ENCODE measurements at regions not wholly inside any gene's neighbourhood (a gene's known extent, or its start where the extent isn't known, plus 50 kb on each side); places are given as distances from the start of the nearest gene placed in this dataset.
"Not testable (repeated sequence)": the region's sequence is repeated elsewhere in the genome, so short reads cannot be mapped to it uniquely, and the experiment has no call there.

GRCh38 chr2:145747715-145748114, 1227.8 kb upstream of the ZEB2 start:
- DNase-seq, result no peak

- DNase-seq, result not testable (repeated sequence)
Measured at GRCh38 chr2:145745387-145745721, 1225.4 kb upstream of the ZEB2 start.

GRCh38 chr2:145744541-145745386, 1224.8 kb upstream of the ZEB2 start:
- no peak for DNase-seq

DNA sequence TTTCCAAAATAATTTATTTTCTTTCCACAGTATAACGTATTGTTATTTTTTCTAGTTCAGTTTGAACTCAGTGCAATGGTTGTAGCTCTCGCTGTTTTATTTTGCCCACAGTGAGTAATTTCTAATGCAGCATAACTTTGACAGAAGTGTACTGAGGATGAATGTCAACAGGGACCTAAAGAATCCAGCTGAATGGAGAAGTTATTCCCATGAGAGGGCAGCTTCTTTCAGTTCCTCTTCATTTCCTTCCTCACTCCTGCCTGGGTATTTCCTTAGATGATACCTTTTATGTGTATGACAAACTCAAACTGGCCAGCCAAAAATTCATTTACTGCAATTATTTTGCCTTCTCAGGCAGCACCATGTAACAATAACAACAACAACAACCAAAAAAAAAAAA, 1223.1 kb upstream of the ZEB2 start:
- no peak for DNase-seq

GRCh38 chr2:145741636-145742035, 1221.7 kb upstream of the ZEB2 start:
- no peak for DNase-seq

GRCh38 chr2:145741181-145741580, 1221.3 kb upstream of the ZEB2 start:
- DNase-seq, result no peak

GRCh38 chr2:145740302-145740701, 1220.4 kb upstream of the ZEB2 start:
- DNase-seq, result no peak

DNA sequence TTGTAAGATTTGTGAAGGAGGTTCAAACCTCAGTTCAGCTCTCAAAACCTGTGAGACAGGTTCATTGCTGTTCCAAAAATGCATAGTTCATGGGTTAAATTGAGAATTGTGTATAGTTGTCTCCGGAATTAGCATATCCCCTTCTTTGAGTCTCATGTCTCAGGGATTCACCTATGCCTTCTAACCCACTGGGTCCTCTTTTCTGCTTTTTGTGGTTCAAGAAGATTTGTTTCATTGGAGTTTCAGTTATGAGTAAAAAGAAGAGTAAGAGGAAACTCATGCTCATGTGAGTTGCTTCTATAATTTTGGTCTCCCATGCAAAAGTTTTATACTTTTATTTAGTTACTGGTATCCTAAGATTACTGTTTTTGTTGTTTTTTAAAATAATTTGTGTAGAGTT, 1219.8 kb upstream of the ZEB2 start:
- no peak for DNase-seq

DNA sequence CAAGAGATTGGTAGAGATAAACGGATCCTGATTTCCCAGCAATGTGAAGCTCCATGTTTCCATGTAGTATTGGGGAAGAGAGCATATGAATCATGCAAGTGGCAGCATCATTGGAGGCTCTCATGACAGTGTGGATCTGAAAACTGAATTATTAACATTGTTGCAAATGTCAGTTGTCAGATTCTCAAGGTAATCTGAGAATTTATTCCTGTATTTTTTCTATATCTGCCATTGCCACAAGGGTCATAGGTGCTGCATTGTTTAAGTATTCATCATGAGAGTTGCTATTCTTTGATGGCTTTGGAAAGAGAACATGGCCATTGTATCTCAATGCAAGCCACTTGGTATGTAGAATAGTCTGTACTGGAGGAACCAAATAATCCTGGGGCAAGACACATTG, 1217.0 kb upstream of the ZEB2 start:
- no peak for DNase-seq

GRCh38 chr2:145731467-145731866, 1211.5 kb upstream of the ZEB2 start:
- no peak for DNase-seq

GRCh38 chr2:145729993-145730770, 1210.3 kb upstream of the ZEB2 start:
- no peak for DNase-seq

DNA sequence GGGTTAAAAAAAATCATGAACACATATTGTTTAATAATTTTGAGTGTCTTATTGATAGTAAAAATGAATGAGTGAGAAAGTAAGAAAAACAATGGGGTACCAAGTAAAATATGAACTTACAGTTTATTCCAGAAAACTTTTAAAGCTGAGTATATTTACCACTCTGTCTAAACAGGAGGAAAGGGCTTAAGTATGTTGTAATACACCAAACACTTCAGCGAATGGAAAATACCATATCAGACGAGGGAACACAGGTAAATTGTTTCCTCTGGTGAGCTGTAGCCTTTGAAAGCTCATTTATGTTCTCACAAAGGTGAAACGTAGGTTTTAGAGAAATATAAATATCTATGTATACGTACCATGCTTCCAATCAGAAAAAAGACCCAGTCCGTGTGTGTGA, 1209.6 kb upstream of the ZEB2 start:
- DNase-seq, result no peak

DNA sequence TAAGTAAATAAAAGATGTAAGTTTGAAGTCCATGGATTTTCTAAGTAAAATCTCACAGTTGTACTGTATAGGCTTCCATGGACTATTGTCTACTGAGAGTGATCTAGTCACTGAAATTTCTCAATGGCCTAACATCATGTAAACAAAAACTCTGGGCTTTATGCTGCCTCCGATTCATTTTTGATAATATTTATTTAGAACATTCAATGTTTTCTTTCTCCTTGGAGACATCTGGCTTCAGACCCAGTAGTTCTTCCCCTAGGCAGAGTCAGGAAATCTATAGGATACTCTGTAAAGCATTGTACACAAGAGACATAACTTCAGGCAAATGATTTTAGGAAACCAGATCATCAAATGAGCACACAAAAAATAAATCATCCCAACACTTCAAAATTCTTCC, 1208.6 kb upstream of the ZEB2 start:
- DNase-seq, result no peak

DNA sequence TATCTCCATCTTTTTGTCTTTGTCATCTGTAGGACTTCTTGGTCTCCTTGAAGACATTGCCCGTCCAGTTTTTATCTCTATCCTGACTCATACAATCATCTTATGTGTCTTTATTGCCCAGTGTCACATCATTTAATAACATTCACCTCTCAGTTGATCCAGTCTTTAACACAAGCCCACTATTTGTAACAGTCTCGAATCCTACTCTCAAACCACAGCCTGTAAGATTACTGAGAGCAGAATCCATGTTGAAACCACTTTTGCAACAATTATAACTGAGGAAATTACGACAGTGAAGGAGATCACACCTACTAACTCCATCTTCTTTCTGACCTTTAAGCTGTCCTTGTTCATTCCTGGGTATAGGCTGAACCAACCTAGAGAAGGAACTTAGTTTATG, 1206.0 kb upstream of the ZEB2 start:
- DNase-seq, result no peak

DNA sequence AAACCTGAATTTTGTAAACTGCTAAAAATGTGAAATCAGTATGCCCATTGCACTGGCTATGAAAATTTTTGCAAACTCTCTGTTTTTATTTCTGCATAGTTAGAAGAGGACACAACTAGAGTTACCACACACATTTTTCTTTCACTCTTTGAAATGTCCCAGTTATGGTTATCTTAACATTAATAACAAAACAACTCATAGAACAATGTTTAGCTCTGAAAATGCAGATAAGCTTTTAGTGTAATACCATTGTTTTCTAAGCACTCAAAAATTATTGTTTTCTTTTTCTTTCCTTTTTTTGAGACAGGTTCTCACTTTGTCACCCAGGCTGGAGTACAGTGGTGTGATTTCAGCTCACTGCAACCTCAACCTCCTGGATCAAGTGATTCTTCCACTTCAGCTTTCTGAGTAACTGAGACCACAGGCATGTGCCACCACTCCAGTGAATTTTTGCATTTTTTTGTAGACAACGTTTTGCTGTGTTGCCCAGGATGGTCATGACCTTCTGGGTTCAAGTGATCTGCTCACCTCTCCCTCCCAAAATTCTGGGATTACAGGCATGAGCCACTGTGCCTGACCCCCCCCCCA, 1204.5 kb upstream of the ZEB2 start:
- no peak for DNase-seq

DNA sequence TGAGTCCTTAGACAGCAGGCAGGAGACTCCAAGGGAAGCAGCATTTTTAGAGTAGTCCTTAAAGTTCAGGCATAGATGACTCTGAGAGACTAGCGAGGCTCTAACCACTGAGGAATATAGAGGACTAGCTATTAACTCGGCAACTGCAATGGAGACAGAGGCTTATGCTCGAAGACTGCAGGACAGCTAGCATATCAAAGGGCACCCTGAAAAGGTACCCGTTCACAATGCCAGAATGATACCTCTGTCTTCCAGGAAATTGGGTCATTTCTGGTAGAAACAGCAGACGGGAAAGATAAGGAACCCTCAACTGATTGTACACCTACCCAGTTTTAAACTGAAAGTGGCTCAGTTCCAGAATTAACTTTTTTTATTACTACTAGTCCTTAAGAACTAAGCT, 1204.0 kb upstream of the ZEB2 start:
- no peak for DNase-seq

GRCh38 chr2:145721681-145722080, 1201.8 kb upstream of the ZEB2 start:
- no peak for DNase-seq

DNA sequence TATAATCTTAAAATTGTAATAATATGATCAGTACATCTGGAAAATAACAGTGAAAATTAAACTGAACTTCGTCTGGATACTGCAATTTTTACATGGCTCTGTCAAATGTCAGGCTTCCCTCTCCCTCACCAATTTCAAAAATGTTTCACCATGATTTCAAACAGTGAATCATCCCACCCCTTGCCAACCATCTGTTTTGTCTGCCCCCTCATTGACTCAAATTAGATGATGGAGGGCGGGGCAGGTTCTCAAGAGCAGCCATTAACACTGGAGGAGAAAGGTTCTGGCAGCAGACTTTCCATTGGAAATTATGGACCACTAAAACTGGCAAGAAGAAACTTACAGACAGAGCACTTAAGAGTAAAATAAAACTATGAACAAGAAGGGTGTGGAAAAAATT, 1195.7 kb upstream of the ZEB2 start:
- DNase-seq, result no peak

GRCh38 chr2:145710303-145710702, 1190.4 kb upstream of the ZEB2 start:
- no peak for DNase-seq

DNA sequence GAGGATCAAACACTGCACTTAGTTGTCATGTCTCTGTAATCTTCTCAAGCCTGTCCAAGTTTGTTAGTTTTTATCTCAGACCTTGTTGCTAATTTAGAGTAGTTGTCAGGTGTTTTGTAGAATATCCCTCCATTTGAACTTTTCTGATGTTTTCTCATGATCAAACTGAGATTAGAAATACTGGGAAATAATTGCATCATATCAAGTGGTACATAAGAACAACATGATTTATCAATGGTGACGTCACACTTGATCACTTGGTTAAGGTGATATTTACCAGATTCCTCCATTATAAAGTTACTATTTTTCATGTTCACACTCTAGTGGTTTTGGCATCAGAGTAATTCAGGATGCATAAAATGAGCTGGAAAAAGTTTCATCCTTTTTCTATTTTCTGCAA, 1182.4 kb upstream of the ZEB2 start:
- no peak for DNase-seq

GRCh38 chr2:145692971-145693478, 1173.1 kb upstream of the ZEB2 start:
- DNase-seq, result no peak

DNA sequence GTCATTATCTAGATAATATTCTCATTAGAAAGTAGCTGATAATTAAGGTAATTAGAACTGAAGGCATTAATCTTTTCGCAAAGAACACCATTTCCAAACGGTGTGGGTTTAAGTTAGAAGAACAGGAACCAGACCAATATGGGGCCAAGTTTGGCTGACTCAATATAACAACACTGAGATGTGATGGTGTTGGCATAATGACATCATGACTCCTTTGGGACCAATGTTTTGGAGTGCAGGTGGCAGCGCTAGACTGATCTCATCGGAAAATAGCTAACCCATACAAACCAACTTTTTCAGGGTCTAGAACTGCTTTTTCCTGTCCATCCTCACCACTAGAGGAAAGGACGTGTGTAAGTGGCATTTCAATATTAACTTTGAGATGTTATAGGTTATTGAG, 1171.7 kb upstream of the ZEB2 start:
- no peak for DNase-seq

DNA sequence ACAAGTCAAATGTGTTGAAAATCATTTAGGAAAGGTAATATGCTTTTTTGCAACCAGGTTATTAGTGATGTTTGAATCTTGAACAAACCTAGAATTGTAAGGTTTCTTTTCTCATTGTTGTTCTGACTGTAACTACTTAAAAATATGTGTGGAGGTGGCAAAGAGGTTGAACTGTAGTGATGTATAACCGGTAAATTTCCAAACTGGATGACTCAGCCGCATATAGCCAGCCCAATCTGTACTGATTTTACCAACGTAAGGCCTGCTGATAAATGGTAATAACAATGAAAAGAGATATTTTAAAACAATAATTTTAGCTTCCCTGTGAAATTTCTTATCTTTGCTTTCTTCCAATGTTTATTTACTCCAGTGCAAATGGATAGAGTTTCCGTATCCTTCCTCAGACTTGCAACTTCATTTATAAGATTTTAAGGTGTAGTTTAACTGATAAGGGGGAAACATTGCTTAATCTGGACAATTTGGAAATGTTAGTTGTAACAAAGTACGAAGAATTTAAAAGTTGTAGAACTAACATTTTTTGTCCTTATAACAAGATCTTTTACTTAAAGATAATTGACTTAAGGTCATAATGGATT, 1170.4 kb upstream of the ZEB2 start:
- DNase-seq, result no peak

DNA sequence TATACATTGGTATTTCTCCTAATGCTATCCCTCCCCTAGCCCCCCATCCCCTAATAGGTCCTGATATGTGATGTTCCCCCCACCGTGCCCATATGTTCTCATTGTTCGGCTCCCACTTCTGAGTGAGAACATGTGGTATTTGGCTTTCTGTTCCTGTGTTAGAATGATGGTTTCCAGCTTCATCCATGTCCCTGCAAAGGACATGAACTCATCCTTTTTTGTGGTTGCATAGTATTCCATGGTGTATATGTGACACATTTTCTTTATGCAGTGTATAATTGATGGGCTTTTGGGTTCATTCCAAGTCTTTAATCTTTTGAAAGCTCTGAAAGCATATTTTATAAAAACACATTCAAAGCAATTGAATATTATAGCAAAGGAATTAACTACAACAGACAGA, 1169.4 kb upstream of the ZEB2 start:
- DNase-seq, result no peak

Measured in NCI-H1105 treated with DMSO at 0.1 percent for 48 hours (cell line).